GM12864 (cell line): ENCODE measurements at regions not wholly inside any gene's neighbourhood (a gene's known extent, or its start where the extent isn't known, plus 50 kb on each side); places are given as distances from the start of the nearest gene placed in this dataset.

Source experiments
- DNase-seq: peaks from one replicate; pipeline ENCODE4 v3.0.0-alpha.2; 2011; ENCODE audit warnings: low read depth
- H3K4me3 ChIP-seq: 2 replicates; pipeline ENCODE4 v1.5.1; 2011; ENCODE audit warnings: mild to moderate bottlenecking, low read depth, low read length, control low read depth
- TF ChIP-seq, protein P1 (sequence below): IDR thresholded peaks from 2 replicates; pipeline ENCODE4 v1.5.1; 2011; ENCODE audit warnings: low read depth, mild to moderate bottlenecking, moderate library complexity, low read length, control low read depth, inconsistent platforms; ENCODE audit errors: missing control alignments

DNA sequence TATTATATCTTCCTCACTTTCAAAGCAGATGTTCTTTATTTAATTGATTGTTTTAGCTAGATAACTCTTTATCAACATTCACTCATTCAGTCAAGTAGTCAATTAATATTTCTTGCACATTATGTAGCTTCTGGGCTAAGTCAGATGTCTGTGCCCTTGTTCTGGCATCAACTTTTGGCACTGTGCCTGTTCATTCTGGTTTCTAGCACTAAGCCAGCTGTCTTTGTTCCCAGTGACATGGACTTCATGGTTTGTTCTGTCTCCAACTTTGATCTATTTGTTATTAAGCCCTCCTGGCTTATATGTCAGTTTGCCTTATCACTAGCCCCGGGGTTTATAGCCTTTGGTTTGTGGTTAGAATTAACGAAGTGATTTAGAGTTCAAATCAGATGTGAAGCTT, 247.9 kb upstream of the SYT4 start:
- H3K4me3 ChIP-seq, result no peak overlapping the region
- DNase-seq, result no peak

DNA sequence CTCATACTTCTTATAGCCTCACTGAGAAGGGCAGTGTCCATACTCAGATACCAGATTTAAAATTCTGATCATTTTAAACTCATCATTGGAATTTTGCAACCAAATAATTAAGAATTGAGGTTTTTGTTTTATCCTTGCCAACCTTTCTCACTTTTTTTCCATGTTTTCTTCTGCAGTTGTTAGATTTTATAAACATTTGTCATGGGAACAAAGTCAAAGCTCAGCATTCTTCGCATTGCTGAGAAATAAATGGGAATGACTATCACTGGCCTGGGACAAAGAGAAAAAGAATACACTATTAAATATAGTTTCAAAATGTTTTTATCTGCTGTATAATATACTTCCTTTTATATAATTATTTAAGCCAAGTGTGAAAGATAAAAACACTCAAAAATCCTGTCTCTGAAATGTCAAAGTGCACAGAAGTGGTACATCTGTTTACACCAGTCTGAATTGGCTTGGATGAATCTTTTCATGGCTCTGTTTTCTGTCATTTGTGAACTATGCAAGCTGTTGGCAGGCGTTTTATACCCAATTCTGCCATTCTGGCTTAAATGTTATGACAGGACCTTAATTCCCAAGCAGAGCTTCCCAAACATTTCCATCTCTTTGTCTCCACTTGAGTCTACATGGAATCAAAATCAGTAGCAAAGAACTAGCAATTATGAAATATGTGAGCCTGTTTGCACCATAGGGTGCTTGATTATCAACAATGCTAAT, 249.3 kb upstream of the SYT4 start:
- DNase-seq, result no peak
- TF ChIP-seq, protein P1, sequence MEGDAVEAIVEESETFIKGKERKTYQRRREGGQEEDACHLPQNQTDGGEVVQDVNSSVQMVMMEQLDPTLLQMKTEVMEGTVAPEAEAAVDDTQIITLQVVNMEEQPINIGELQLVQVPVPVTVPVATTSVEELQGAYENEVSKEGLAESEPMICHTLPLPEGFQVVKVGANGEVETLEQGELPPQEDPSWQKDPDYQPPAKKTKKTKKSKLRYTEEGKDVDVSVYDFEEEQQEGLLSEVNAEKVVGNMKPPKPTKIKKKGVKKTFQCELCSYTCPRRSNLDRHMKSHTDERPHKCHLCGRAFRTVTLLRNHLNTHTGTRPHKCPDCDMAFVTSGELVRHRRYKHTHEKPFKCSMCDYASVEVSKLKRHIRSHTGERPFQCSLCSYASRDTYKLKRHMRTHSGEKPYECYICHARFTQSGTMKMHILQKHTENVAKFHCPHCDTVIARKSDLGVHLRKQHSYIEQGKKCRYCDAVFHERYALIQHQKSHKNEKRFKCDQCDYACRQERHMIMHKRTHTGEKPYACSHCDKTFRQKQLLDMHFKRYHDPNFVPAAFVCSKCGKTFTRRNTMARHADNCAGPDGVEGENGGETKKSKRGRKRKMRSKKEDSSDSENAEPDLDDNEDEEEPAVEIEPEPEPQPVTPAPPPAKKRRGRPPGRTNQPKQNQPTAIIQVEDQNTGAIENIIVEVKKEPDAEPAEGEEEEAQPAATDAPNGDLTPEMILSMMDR, result no peak
- no peak overlapping the region for H3K4me3 ChIP-seq

More for the DNA sequence above, 247.9 kb upstream of the SYT4 start:
- TF ChIP-seq, protein P1, result no peak

DNA sequence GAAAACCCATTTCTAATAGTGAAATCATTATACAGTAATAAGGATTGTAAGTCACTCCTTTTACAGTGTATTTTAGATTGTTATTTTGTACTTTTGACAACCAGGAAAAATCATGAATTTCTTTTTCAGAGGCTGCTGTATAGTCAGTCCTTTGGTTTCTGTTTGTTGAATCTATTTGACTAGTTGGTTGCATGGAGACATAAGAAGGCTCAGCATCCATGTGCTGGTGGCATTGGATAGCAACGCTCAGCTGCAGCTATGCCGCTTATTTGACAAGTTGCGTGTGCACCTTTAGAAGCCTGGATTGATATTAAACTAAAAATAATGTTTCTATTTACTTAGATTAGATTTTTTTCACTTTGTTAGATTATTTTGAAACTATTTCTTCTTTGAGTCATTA, 254.1 kb upstream of the SYT4 start:
- DNase-seq, result no peak
- TF ChIP-seq, protein P1, result no peak
- H3K4me3 ChIP-seq, result no peak overlapping the region

DNA sequence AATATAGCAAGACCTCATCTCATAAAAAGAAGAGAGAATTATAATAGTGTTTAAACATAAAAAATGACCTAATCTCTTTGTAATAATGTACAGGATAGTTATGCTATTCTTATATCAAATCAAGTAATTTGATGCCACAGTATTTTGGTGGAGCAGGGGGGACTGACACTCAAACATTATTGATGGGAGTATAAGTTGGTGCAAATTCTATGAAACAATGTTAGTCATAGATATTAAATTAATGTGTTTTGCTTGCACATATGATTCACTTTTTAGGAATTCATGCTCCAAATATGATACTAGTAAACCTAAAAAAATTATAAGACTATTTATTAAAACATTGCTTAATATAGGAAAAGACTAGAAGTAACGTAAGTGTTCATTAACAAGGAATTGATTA, 256.1 kb upstream of the SYT4 start:
- TF ChIP-seq, protein P1, result no peak
- DNase-seq, result no peak
- no peak overlapping the region for H3K4me3 ChIP-seq

DNA sequence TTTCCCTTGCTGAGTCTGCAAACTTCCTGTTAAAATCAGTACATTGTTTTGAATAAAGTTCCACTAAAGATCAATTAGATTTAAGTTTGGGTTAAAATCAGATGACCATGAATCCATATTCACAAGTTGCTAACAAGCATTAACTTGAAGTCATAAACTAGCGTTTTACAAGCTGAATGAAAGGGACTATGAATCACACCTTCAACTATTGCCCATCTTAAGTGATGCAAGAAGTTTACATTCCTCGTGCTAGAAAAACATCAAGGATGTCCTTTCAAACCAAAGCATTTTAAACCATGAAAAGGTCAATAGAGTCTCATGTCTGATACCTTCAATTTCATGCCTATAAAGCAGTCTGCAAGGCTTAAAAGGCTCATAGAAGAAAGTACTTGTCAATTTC, 257.2 kb upstream of the SYT4 start:
- no peak for DNase-seq
- H3K4me3 ChIP-seq, result no peak overlapping the region
- TF ChIP-seq, protein P1, result no peak

DNA sequence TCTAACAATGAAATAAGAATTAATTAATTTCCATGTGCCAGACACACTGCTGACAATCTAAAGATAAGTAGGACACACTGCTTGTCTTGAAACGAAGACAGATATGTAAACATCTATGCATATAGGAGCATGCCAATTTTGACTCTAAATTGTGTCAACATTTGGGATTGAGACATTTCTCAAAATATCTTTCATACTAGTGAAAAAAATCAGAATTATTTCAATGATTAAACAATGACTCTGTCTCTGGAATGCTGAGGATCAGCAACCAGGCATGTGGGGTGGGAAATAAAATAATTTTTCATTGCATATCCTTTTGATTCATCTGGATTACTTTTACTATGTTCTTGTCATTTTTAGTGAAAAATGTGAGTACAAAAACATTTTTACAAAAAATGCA, 262.6 kb upstream of the SYT4 start:
- TF ChIP-seq, protein P1, result no peak
- DNase-seq, result no peak
- H3K4me3 ChIP-seq, result no peak overlapping the region

DNA sequence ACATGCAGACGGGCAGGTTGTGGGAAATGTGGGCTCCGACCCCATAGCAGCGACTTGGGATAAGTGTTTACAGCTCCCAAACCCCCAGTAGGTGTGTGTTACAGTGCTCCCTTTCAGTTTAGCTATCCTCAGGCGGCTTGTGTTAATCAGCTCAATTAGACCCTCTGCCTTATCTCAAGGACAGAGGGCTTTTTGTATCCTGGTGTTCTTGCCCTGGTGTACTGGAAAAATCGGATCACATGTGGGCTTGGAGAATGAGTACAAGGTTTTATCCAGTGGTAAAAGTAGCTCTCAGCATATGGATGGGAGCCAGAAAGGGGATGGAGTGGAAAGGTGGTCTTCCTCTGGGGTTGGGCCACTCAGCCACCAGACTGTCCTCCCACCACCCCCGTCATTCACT, 264.7 kb upstream of the SYT4 start:
- no peak for DNase-seq

More for the DNA sequence above, 264.7 kb upstream of the SYT4 start:
- no peak overlapping the region for H3K4me3 ChIP-seq
- TF ChIP-seq, protein P1, result no peak
